ENCODE measurements at regions not wholly inside any gene's neighbourhood (a gene's known extent, or its start where the extent isn't known, plus 50 kb on each side); places are given as distances from the start of the nearest gene placed in this dataset.

DNA sequence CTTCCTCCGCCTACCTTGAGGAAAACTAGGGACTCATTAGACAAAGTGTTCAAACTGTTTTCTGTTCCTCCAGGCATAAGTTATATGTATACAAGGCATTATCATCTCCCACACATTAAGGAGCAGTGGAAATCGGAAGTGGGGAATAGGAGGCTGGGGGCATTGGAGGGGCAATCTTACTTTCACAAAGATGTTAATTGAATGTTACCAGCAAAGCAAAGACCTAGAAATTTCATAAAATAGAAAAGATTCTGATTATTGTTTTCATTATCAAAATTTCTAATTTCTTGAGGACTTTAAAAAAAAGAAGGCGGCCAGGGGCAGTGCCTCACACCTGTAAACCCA, 501.7 kb upstream of the JARID2 start:
- Histone ChIP-seq H3K4me1 (no peaks in the 10 kb centered on the region), H3K4me3 (no peak overlapping the region), H3K36me3 (no peaks in the 10 kb centered on the region), H3K27me3 (no peaks in the 10 kb centered on the region), H3K9me3 (no peaks in the 10 kb centered on the region), H3K27ac (no peak overlapping the region)
- TF ChIP-seq, protein P1, sequence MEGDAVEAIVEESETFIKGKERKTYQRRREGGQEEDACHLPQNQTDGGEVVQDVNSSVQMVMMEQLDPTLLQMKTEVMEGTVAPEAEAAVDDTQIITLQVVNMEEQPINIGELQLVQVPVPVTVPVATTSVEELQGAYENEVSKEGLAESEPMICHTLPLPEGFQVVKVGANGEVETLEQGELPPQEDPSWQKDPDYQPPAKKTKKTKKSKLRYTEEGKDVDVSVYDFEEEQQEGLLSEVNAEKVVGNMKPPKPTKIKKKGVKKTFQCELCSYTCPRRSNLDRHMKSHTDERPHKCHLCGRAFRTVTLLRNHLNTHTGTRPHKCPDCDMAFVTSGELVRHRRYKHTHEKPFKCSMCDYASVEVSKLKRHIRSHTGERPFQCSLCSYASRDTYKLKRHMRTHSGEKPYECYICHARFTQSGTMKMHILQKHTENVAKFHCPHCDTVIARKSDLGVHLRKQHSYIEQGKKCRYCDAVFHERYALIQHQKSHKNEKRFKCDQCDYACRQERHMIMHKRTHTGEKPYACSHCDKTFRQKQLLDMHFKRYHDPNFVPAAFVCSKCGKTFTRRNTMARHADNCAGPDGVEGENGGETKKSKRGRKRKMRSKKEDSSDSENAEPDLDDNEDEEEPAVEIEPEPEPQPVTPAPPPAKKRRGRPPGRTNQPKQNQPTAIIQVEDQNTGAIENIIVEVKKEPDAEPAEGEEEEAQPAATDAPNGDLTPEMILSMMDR (IDR thresholded peaks at IDR 0.05): no peak
- no peak for DNase-seq (ENCODE audit: low spot score)

DNA sequence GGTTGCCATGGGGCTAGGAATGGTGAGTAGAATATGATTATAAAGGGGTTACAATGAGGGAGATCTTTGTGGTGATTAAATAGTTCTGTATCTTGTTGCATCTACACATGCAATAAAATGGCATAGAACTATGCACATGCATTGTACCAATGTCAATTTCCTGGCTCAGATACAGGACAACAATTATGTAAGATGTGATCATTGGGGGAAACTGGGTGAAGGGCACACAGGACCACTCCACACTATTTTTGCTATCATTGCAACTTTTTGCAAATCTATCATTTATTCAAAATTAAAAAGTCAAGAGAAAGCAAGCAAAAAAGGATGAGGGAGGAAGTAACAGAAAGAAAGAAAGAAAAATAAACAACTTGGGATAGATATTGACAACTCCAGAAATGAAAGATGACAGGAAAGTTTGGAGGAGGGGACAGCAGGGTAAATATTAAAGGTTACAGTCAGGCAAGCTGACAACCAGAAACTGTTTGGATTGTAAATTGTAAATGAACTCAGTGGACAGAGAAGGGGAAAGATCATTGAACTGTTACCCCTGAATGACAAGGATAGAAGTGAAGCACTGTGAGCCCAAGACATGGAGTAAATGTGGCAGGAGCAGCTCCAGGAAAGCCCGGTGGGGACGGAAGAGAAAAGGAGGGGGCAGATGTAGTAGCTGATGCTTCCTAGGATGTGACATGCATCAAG, 499.6 kb upstream of the JARID2 start:
- TF ChIP-seq, protein P1 (IDR thresholded peaks at IDR 0.05): no peak
- H3K27me3 ChIP-seq: no peaks in the 10 kb centered on the region

DNA sequence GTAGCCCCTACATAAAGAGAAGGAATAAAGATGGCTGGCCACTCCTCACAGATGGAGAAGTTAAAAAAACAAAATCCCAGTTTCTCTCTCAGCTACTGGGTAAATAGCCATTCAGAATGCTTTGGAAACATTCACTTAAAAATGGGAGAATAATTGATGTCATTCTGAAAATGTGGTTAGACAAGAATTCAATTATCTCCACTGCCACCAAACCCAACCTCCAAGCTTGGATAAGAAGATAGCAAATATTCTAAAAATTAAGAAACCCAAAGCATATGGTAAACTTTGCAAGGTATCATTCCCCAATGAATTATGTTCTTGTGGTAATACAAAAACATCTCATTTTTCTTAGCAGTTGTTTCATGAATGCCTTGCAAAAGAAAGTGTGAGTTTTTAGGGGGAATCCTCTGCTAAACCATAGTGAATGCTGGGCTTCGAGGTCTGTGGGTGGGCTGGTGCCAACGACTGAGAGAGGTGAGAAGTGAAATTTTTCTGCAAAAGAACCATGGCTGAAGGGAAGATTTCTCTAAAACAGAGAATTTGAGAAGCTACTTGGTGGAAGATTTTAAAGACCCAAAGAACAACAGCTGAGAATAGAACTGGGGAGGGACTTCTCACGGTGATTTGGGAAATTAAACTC, 497.9 kb upstream of the JARID2 start:
- no peaks in the 10 kb centered on the region for H3K4me1 ChIP-seq
- DNase-seq (ENCODE audit: low spot score): no peak
- H3K4me3 ChIP-seq: no peak overlapping the region
- H3K9me3 ChIP-seq: no peaks in the 10 kb centered on the region
- H3K27ac ChIP-seq: no peak overlapping the region
- H3K27me3 ChIP-seq: no peaks in the 10 kb centered on the region
- H3K36me3 ChIP-seq: no peaks in the 10 kb centered on the region
- TF ChIP-seq, protein P1 (IDR thresholded peaks at IDR 0.05): no peak

More for the DNA sequence above, 499.6 kb upstream of the JARID2 start:
- Histone ChIP-seq H3K4me1 (no peaks in the 10 kb centered on the region), H3K4me3 (no peak overlapping the region), H3K27ac (no peak overlapping the region), H3K36me3 (no peaks in the 10 kb centered on the region), H3K9me3 (no peaks in the 10 kb centered on the region)
- no peak for DNase-seq (ENCODE audit: low spot score)

DNA sequence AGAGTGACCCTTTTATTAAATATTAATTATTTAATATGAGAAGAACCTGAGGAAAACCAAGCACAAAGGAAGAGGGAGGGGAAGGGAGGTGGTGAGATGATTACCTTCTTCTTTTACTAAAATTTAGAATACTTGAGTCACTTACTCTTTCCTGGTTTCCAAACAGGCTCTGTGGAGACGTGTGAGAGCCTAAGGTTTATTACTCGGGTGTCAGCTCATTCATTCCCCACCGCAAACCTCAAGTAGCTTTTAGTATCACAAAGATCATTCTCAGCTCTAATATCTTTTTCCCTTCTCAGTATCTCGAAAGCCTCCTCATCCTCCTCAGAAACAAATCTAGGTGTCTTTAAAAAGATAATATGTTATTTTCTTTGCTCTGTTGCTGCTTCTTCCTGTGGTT, 497.2 kb upstream of the JARID2 start:
- H3K4me1 ChIP-seq: no peaks in the 10 kb centered on the region
- TF ChIP-seq, protein P1 (IDR thresholded peaks at IDR 0.05): no peak
- no peak overlapping the region for H3K4me3 ChIP-seq
- no peaks in the 10 kb centered on the region for H3K36me3 ChIP-seq
- H3K9me3 ChIP-seq: no peaks in the 10 kb centered on the region
- no peaks in the 10 kb centered on the region for H3K27me3 ChIP-seq
- no peak overlapping the region for H3K27ac ChIP-seq
- no peak for DNase-seq (ENCODE audit: low spot score)

DNA sequence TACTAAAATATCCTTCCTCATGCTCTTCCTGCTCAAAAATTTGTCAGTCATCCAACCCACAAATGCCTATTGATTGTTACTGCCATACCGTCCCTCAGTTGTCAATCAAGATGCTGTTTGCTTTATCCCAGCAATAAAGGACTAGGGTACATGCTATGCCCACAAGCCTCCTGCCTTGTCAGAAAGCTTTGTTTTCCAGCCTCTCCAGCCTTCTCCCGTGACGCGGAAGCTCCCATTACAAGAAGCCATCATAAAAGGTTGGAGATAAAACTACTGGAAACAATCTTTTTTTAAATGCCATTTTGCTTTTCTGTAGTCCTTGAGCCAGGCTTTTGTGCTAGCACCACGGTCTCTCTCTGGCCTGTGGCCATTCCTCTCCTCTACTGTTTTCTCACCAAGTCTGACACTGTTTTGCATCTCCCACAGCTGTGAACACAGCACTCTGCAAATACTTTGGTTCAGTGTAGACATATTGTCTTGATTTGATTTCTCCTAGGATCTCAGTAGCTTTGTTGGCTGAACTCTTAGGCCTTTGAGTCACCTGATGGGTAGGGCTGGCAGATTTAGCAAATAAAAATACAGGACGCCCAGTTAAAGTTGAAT, 495.7 kb upstream of the JARID2 start:
- Histone ChIP-seq H3K27ac (no peak overlapping the region), H3K9me3 (no peaks in the 10 kb centered on the region)
- no peak for DNase-seq (ENCODE audit: low spot score)

More for the DNA sequence above, 495.7 kb upstream of the JARID2 start:
- no peak overlapping the region for H3K4me3 ChIP-seq
- no peaks in the 10 kb centered on the region for H3K36me3 ChIP-seq
- TF ChIP-seq, protein P1 (IDR thresholded peaks at IDR 0.05): no peak
- H3K27me3 ChIP-seq: no peaks in the 10 kb centered on the region
- H3K4me1 ChIP-seq: no peaks in the 10 kb centered on the region

All from right atrium auricular region (tissue), 2 donors.